HepG2 (cell line): ENCODE measurements at regions not wholly inside any gene's neighbourhood (a gene's known extent, or its start where the extent isn't known, plus 50 kb on each side); places are given as distances from the start of the nearest gene placed in this dataset.

Experiments used
- CENPT ChIP-seq: sonication (generic); formaldehyde crosslinking; IDR thresholded peaks from 2 replicates; pipeline ENCODE4 v1.8.0; 2022; ENCODE audit warnings: low read depth, mild to moderate bottlenecking, moderate library complexity, missing genetic modification reagents
- EED ChIP-seq: sonication (generic); formaldehyde crosslinking; IDR thresholded peaks from 2 replicates; pipeline ENCODE4 v1.5.0; 2020; ENCODE audit warnings: mild to moderate bottlenecking, missing genetic modification reagents
- FIP1L1 ChIP-seq: fragments of 200-400 bp; formaldehyde crosslinking; IDR thresholded peaks from 2 replicates; pipeline ENCODE4 v1.6.1; 2018; ENCODE audit warnings: low read depth, mild to moderate bottlenecking, low read length, moderate library complexity, borderline replicate concordance; ENCODE audit not compliant: insufficient read depth
- GFI1 ChIP-seq: sonication (generic); formaldehyde crosslinking; IDR thresholded peaks from 2 replicates; pipeline ENCODE4 v1.5.0; 2020; ENCODE audit warnings: missing genetic modification reagents, mild to moderate bottlenecking, borderline replicate concordance
- GLI4 ChIP-seq: sonication (generic); formaldehyde crosslinking; IDR thresholded peaks from 2 replicates; pipeline ENCODE4 v1.5.1; 2020; ENCODE audit warnings: missing genetic modification reagents, mild to moderate bottlenecking, moderate library complexity, borderline replicate concordance
- HDAC2 ChIP-seq: sonication (generic); formaldehyde crosslinking; IDR thresholded peaks from 2 replicates; pipeline ENCODE4 v1.4.0; 2020; ENCODE audit warnings: missing genetic modification reagents
- KDM2A ChIP-seq: sonication (generic); formaldehyde crosslinking; IDR thresholded peaks from 2 replicates; pipeline ENCODE4 v1.4.0; 2020; ENCODE audit warnings: low read depth, missing genetic modification reagents, borderline replicate concordance
- MED13 ChIP-seq: sonication (generic); formaldehyde crosslinking; IDR thresholded peaks from 2 replicates; pipeline ENCODE4 v1.5.0; 2020; ENCODE audit warnings: missing genetic modification reagents
- NFIB ChIP-seq: sonication (generic); formaldehyde crosslinking; IDR thresholded peaks from 2 replicates; pipeline ENCODE4 v1.9.0; 2021; ENCODE audit warnings: missing genetic modification reagents, mild to moderate bottlenecking, borderline replicate concordance
- PCBP1 ChIP-seq: fragments of 200-400 bp; formaldehyde crosslinking; IDR thresholded peaks from 2 replicates; pipeline ENCODE4 v1.6.1; 2017; ENCODE audit warnings: mild to moderate bottlenecking, low read depth, low read length, borderline replicate concordance
- RBM39 ChIP-seq: fragments of 200-400 bp; formaldehyde crosslinking; IDR thresholded peaks from one replicate; pipeline ENCODE4 v1.6.1; 2018; ENCODE audit warnings: antibody characterized with exemption, mild to moderate bottlenecking, low read depth, low read length; ENCODE audit not compliant: poor library complexity, severe bottlenecking
- SALL2 ChIP-seq: sonication (generic); formaldehyde crosslinking; IDR thresholded peaks from 2 replicates; pipeline ENCODE4 v1.8.1; 2023; ENCODE audit warnings: mild to moderate bottlenecking, missing genetic modification reagents, inconsistent platforms
- SIN3A ChIP-seq: IDR thresholded peaks from 2 replicates; pipeline ENCODE4 v1.6.1; 2011; ENCODE audit warnings: low read depth, mild to moderate bottlenecking, control low read depth, low read length, borderline replicate concordance
- SMARCC2 ChIP-seq: fragments of 450-650 bp; IDR thresholded peaks from 2 replicates; pipeline ENCODE4 v1.6.1; 2017; ENCODE audit warnings: antibody characterized with exemption, mild to moderate bottlenecking
- SRSF4 ChIP-seq: fragments of 200-400 bp; formaldehyde crosslinking; IDR thresholded peaks from one replicate; pipeline ENCODE4 v1.6.1; 2018; ENCODE audit warnings: mild to moderate bottlenecking, low read depth, low read length, moderate library complexity; ENCODE audit not compliant: poor library complexity, severe bottlenecking
- SSRP1 ChIP-seq: IDR thresholded peaks from 2 replicates; pipeline ENCODE4 v1.6.1; 2016; ENCODE audit warnings: control low read depth
- TCF7L2 ChIP-seq: IDR thresholded peaks from 2 replicates; pipeline ENCODE4 v1.6.1; 2011; ENCODE audit warnings: mild to moderate bottlenecking, low read depth, low read length, moderate library complexity
- TOE1 ChIP-seq: sonication (generic); formaldehyde crosslinking; IDR thresholded peaks from 2 replicates; pipeline ENCODE4 v1.4.0; 2020; ENCODE audit warnings: mild to moderate bottlenecking, missing genetic modification reagents
- ZBTB20 ChIP-seq: sonication (generic); formaldehyde crosslinking; IDR thresholded peaks from 2 replicates; pipeline ENCODE4 v1.8.1; 2023; ENCODE audit warnings: missing genetic modification reagents, low read depth, mild to moderate bottlenecking, borderline replicate concordance
- ZFP82 ChIP-seq: sonication (generic); formaldehyde crosslinking; IDR thresholded peaks from 2 replicates; pipeline ENCODE4 v1.5.1; 2020; ENCODE audit warnings: mild to moderate bottlenecking, missing genetic modification reagents, borderline replicate concordance
- ZFYVE20 ChIP-seq: sonication (generic); formaldehyde crosslinking; IDR thresholded peaks from 2 replicates; pipeline ENCODE4 v1.8.0; 2023; ENCODE audit warnings: low read depth, mild to moderate bottlenecking, moderate library complexity, missing genetic modification reagents, borderline replicate concordance
- ZNF484 ChIP-seq: sonication (generic); formaldehyde crosslinking; IDR thresholded peaks from 2 replicates; pipeline ENCODE4 v1.5.1; 2020; ENCODE audit warnings: mild to moderate bottlenecking, low read depth, missing genetic modification reagents, borderline replicate concordance
- ZNF557 ChIP-seq: sonication (generic); formaldehyde crosslinking; IDR thresholded peaks from 2 replicates; pipeline ENCODE4 v1.4.0; 2020; ENCODE audit warnings: missing genetic modification reagents
- ZNF777 ChIP-seq: sonication (generic); formaldehyde crosslinking; IDR thresholded peaks from 2 replicates; pipeline ENCODE4 v1.4.0; 2020; ENCODE audit warnings: missing genetic modification reagents
- TF ChIP-seq, protein P1 (sequence below): sonication (generic); formaldehyde crosslinking; conservative IDR thresholded peaks from 2 replicates; pipeline ENCODE4 v1.4.0; 2020; ENCODE audit warnings: missing genetic modification reagents
- TF ChIP-seq, protein P2 (sequence below): sonication (generic); formaldehyde crosslinking; IDR thresholded peaks from 2 replicates; pipeline ENCODE4 v1.4.0; 2020; ENCODE audit warnings: missing genetic modification reagents
- TF ChIP-seq, protein P3 (sequence below): sonication (generic); formaldehyde crosslinking; IDR thresholded peaks from 2 replicates; pipeline ENCODE4 v1.4.0; 2020; ENCODE audit warnings: missing genetic modification reagents

DNA sequence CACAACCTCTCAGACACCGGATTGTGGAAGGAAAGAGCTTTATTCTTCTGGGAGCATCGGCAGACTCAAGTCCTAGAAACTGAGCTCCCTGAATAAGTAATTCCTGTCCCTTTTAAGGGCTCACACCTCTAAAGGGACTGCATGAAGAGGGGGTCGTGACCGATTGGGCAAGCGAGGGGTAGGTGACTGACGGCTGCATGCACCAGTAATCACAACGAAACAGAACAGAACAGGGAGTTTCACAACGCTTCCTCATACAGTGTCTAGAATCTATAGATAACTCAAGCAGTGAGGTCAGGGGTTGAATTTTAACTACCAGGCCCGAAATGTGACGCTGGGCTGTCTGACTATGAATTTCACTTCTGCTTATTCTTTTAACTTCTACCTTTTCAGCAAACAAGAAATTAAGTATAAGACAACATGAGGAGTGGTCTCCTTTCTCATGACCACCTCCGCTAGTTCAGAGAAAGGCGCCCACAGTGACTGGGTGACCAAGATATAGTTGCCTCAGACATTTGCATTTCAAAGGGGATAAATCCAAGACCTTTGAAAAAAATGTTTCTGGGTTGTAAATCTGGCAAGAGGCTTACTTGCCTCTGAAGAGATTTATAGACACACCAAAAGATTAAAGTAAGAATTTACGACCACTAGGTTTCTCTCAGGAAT is 88.4 kb upstream of the ATF7IP2 start (continued):
- TF ChIP-seq ZBTB20 (peak; percentile 96; the same call in 1 of the 2 replicates), TCF7L2 (no peak), HDAC2 (CRISPR knock-in tag) (peak; percentile 57; the same call in 1 of the 2 replicates), CENPT (CRISPR knock-in tag) (no peak), KDM2A (CRISPR knock-in tag) (peak; percentile 35; the same call in 1 of the 2 replicates), ZFP82 (CRISPR knock-in tag) (no peak), EED (CRISPR knock-in tag) (no peak), SSRP1 (CRISPR knock-in tag) (0 out of 2 replicates have a peak, but pooled peaks have one; percentile 53), GLI4 (peak; percentile 89; the same call in 1 of the 2 replicates), ZNF777 (CRISPR knock-in tag) (no peak), FIP1L1 (no peak), ZFYVE20 (CRISPR knock-in tag) (no peak), SRSF4 (no peak), PCBP1 (no peak), NFIB (CRISPR knock-in tag) (no peak), ZNF484 (CRISPR knock-in tag) (no peak), ZNF557 (CRISPR knock-in tag) (no peak), SMARCC2 (no peak), TOE1 (CRISPR knock-in tag) (no peak), SIN3A (no peak), RBM39 (no peak), MED13 (CRISPR knock-in tag) (no peak), GFI1 (CRISPR knock-in tag) (peak; percentile 30; the same call in 1 of the 2 replicates), SALL2 (CRISPR knock-in tag) (no peak)
- TF ChIP-seq, protein P1, sequence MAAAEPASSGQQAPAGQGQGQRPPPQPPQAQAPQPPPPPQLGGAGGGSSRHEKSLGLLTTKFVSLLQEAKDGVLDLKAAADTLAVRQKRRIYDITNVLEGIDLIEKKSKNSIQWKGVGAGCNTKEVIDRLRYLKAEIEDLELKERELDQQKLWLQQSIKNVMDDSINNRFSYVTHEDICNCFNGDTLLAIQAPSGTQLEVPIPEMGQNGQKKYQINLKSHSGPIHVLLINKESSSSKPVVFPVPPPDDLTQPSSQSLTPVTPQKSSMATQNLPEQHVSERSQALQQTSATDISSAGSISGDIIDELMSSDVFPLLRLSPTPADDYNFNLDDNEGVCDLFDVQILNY (CRISPR knock-in tag), result no peak
- TF ChIP-seq, protein P2, sequence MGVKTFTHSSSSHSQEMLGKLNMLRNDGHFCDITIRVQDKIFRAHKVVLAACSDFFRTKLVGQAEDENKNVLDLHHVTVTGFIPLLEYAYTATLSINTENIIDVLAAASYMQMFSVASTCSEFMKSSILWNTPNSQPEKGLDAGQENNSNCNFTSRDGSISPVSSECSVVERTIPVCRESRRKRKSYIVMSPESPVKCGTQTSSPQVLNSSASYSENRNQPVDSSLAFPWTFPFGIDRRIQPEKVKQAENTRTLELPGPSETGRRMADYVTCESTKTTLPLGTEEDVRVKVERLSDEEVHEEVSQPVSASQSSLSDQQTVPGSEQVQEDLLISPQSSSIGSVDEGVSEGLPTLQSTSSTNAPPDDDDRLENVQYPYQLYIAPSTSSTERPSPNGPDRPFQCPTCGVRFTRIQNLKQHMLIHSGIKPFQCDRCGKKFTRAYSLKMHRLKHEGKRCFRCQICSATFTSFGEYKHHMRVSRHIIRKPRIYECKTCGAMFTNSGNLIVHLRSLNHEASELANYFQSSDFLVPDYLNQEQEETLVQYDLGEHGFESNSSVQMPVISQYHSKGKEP, result no peak
- TF ChIP-seq, protein P3, sequence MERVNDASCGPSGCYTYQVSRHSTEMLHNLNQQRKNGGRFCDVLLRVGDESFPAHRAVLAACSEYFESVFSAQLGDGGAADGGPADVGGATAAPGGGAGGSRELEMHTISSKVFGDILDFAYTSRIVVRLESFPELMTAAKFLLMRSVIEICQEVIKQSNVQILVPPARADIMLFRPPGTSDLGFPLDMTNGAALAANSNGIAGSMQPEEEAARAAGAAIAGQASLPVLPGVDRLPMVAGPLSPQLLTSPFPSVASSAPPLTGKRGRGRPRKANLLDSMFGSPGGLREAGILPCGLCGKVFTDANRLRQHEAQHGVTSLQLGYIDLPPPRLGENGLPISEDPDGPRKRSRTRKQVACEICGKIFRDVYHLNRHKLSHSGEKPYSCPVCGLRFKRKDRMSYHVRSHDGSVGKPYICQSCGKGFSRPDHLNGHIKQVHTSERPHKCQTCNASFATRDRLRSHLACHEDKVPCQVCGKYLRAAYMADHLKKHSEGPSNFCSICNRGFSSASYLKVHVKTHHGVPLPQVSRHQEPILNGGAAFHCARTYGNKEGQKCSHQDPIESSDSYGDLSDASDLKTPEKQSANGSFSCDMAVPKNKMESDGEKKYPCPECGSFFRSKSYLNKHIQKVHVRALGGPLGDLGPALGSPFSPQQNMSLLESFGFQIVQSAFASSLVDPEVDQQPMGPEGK (CRISPR knock-in tag), result peak; percentile 9; the same call in 1 of the 2 replicates
